PFSK-1 (cell line): ENCODE measurements at regions not wholly inside any gene's neighbourhood (a gene's known extent, or its start where the extent isn't known, plus 50 kb on each side); places are given as distances from the start of the nearest gene placed in this dataset.

Source experiments
- POLR2AphosphoS5 ChIP-seq: IDR thresholded peaks from 2 replicates; pipeline ENCODE4 v1.6.1; 2012; ENCODE audit warnings: low read depth, mild to moderate bottlenecking, control low read depth, low read length, moderate library complexity
- TAF1 ChIP-seq: IDR thresholded peaks from 2 replicates; pipeline ENCODE4 v1.6.1; 2012; ENCODE audit warnings: low read length, control low read depth, borderline replicate concordance; ENCODE audit not compliant: insufficient read depth
- TF ChIP-seq, protein P1 (sequence below), 2 experiments: IDR thresholded peaks; 2 replicates each; pipeline versions ENCODE4 v1.6.1 to v1.8.0; 2011 to 2012; ENCODE audit warnings: low read depth in 2 of 2, low read length in 2 of 2, control low read depth in 1 of 2, inconsistent platforms in 1 of 2, mild to moderate bottlenecking in 1 of 2, moderate library complexity in 1 of 2; ENCODE audit not compliant: insufficient read depth in 1 of 2

- TF ChIP-seq POLR2AphosphoS5 (no peak), TAF1 (no peak)
- TF ChIP-seq, protein P1, sequence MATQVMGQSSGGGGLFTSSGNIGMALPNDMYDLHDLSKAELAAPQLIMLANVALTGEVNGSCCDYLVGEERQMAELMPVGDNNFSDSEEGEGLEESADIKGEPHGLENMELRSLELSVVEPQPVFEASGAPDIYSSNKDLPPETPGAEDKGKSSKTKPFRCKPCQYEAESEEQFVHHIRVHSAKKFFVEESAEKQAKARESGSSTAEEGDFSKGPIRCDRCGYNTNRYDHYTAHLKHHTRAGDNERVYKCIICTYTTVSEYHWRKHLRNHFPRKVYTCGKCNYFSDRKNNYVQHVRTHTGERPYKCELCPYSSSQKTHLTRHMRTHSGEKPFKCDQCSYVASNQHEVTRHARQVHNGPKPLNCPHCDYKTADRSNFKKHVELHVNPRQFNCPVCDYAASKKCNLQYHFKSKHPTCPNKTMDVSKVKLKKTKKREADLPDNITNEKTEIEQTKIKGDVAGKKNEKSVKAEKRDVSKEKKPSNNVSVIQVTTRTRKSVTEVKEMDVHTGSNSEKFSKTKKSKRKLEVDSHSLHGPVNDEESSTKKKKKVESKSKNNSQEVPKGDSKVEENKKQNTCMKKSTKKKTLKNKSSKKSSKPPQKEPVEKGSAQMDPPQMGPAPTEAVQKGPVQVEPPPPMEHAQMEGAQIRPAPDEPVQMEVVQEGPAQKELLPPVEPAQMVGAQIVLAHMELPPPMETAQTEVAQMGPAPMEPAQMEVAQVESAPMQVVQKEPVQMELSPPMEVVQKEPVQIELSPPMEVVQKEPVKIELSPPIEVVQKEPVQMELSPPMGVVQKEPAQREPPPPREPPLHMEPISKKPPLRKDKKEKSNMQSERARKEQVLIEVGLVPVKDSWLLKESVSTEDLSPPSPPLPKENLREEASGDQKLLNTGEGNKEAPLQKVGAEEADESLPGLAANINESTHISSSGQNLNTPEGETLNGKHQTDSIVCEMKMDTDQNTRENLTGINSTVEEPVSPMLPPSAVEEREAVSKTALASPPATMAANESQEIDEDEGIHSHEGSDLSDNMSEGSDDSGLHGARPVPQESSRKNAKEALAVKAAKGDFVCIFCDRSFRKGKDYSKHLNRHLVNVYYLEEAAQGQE (IDR thresholded peaks at IDR 0.05; ENCODE audit: insufficient read depth in 1 of 2, low read depth in 2 of 2, low read length in 2 of 2) = no peak
Measured at GRCh38 chr17:34719569-34719968, 140.2 kb downstream of the TMEM132E start.
